ENCODE measurements at regions not wholly inside any gene's neighbourhood (a gene's known extent, or its start where the extent isn't known, plus 50 kb on each side); places are given as distances from the start of the nearest gene placed in this dataset.
A peak's percentile ranks its signal among the peaks of the same experiment; 100 is the strongest.

GRCh38 chr13:58474581-58474980 is 843.0 kb downstream of the PCDH17 start:
- H3K4me3 ChIP-seq (ENCODE audit: low read depth, low read length) = no peak overlapping the region
- DNase-seq (ENCODE audit: low read depth, low spot score) = no peak
- in situ Hi-C loops (cut with HindIII; ENCODE audit: low sequenced_read_pairs) = no loop called here
- no peak for TF ChIP-seq CTCF (IDR thresholded peaks at IDR 0.05; ENCODE audit: low read depth, low read length)

- no peak overlapping the region for H3K4me3 ChIP-seq (ENCODE audit: low read depth, low read length)
- no peak for DNase-seq (ENCODE audit: low read depth, low spot score)
- in situ Hi-C loops (cut with HindIII; ENCODE audit: low sequenced_read_pairs) = no loop called here
- no peak for TF ChIP-seq CTCF (IDR thresholded peaks at IDR 0.05; ENCODE audit: low read depth, low read length)
Observed at GRCh38 chr13:58476206-58476918, 844.8 kb downstream of the PCDH17 start.

- no peak overlapping the region for H3K4me3 ChIP-seq (ENCODE audit: low read depth, low read length)
- in situ Hi-C loops (cut with HindIII; ENCODE audit: low sequenced_read_pairs) = no loop called here
- TF ChIP-seq CTCF (IDR thresholded peaks at IDR 0.05; ENCODE audit: low read depth, low read length) = no peak
- no peak for DNase-seq (ENCODE audit: low read depth, low spot score)
Observed at GRCh38 chr13:58478858-58479257, 847.3 kb downstream of the PCDH17 start.

GRCh38 chr13:58480061-58480460 is 848.5 kb downstream of the PCDH17 start:
- no peak for TF ChIP-seq CTCF (IDR thresholded peaks at IDR 0.05; ENCODE audit: low read depth, low read length)
- in situ Hi-C loops (cut with HindIII; ENCODE audit: low sequenced_read_pairs) = no loop called here
- no peak overlapping the region for H3K4me3 ChIP-seq (ENCODE audit: low read depth, low read length)
- peak; percentile 35 for DNase-seq (ENCODE audit: low read depth, low spot score)

GRCh38 chr13:58488251-58488650 is 856.7 kb downstream of the PCDH17 start:
- no peak for DNase-seq (ENCODE audit: low read depth, low spot score)
- TF ChIP-seq CTCF (IDR thresholded peaks at IDR 0.05; ENCODE audit: low read depth, low read length) = no peak
- in situ Hi-C loops (cut with HindIII; ENCODE audit: low sequenced_read_pairs) = no loop called here
- no peak overlapping the region for H3K4me3 ChIP-seq (ENCODE audit: low read depth, low read length)

- TF ChIP-seq CTCF (IDR thresholded peaks at IDR 0.05; ENCODE audit: low read depth, low read length) = no peak
- in situ Hi-C loops (cut with HindIII; ENCODE audit: low sequenced_read_pairs) = no loop called here
- no peak overlapping the region for H3K4me3 ChIP-seq (ENCODE audit: low read depth, low read length)
- DNase-seq (ENCODE audit: low read depth, low spot score) = no peak
Observed at GRCh38 chr13:58495668-58496067, 864.1 kb downstream of the PCDH17 start.
